Right lobe of liver (tissue), 4 donors: ENCODE measurements at regions not wholly inside any gene's neighbourhood (a gene's known extent, or its start where the extent isn't known, plus 50 kb on each side); places are given as distances from the start of the nearest gene placed in this dataset.

Experiments
- POLR2A ChIP-seq: fragments of 450-650 bp; IDR thresholded peaks from one replicate; pipeline ENCODE4 v1.6.1; 2017; ENCODE audit warnings: antibody characterized with exemption, mild to moderate bottlenecking
- TF ChIP-seq, protein P1 (sequence below), 4 donors: fragments of 200-600 bp in 3 of 4; fragments of 450-650 bp in 1 of 4; IDR thresholded peaks; one replicate each; pipeline versions ENCODE4 v1.5.1 to v1.8.0; 2016 to 2022; ENCODE audit warnings: antibody characterized with exemption in 4 of 4, mild to moderate bottlenecking in 2 of 4
- donor health status: DM: no; HTN: no; CAD: no.
- donor health status: DM: no; HTN: no; CAD: no.
- donor health status: DM: no; HTN: yes; CAD: no.

DNA sequence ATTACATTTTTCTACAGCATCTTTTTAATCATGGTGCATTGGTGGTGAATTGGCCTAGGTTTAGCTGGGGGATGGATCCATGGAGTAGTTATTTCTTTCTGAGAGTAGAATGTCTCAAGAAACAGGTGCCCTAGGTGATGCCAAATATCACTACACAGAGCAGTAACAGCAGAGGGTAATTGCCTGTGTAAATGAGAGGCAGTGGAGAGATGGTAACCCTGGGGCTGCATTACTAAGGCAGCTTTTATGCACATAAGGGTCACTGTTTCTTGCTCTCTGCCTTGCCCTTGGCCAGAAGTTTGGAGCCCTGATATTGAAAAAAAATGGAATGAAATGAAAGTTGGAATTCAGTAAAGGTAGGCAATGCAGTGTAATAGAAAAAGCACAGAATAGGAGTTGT lies 604.0 kb downstream of the NOVA1 start:
- TF ChIP-seq, protein P1, sequence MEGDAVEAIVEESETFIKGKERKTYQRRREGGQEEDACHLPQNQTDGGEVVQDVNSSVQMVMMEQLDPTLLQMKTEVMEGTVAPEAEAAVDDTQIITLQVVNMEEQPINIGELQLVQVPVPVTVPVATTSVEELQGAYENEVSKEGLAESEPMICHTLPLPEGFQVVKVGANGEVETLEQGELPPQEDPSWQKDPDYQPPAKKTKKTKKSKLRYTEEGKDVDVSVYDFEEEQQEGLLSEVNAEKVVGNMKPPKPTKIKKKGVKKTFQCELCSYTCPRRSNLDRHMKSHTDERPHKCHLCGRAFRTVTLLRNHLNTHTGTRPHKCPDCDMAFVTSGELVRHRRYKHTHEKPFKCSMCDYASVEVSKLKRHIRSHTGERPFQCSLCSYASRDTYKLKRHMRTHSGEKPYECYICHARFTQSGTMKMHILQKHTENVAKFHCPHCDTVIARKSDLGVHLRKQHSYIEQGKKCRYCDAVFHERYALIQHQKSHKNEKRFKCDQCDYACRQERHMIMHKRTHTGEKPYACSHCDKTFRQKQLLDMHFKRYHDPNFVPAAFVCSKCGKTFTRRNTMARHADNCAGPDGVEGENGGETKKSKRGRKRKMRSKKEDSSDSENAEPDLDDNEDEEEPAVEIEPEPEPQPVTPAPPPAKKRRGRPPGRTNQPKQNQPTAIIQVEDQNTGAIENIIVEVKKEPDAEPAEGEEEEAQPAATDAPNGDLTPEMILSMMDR (IDR thresholded peaks at IDR 0.05) = no peak
- no peak for TF ChIP-seq POLR2A
